GM23248 (cell line): ENCODE measurements at regions not wholly inside any gene's neighbourhood (a gene's known extent, or its start where the extent isn't known, plus 50 kb on each side); places are given as distances from the start of the nearest gene placed in this dataset.
"Not testable (repeated sequence)": the region's sequence is repeated elsewhere in the genome, so short reads cannot be mapped to it uniquely, and the experiment has no call there.

Source experiments
- DNase-seq: peaks from one replicate; pipeline ENCODE4 v3.0.0-alpha.2; 2015
- H2AFZ ChIP-seq: fragments of 200-600 bp; sonication (generic); 2 replicates; pipeline ENCODE4 v1.6.1; 2016; ENCODE audit warnings: antibody characterized with exemption
- H3F3A ChIP-seq: fragments of 200-600 bp; sonication (generic); 2 replicates; pipeline ENCODE4 v1.6.1; 2016; ENCODE audit warnings: mild to moderate bottlenecking, antibody characterized with exemption, mixed run types; ENCODE audit not compliant: insufficient read depth
- H3K27ac ChIP-seq: fragments of 200-600 bp; sonication (generic); 2 replicates; pipeline ENCODE4 v1.5.1; 2016; ENCODE audit warnings: mild to moderate bottlenecking
- H3K27me3 ChIP-seq: fragments of 200-600 bp; sonication (generic); replicated peaks from 2 replicates; pipeline ENCODE4 v1.6.1; 2016; ENCODE audit warnings: mild to moderate bottlenecking; ENCODE audit not compliant: insufficient read depth
- H3K36me3 ChIP-seq: fragments of 200-600 bp; sonication (generic); 2 replicates; pipeline ENCODE4 v1.6.1; 2016; ENCODE audit warnings: low read depth, mild to moderate bottlenecking
- H3K4me1 ChIP-seq: fragments of 200-600 bp; sonication (generic); 2 replicates; pipeline ENCODE4 v1.6.1; 2016; ENCODE audit warnings: mild to moderate bottlenecking; ENCODE audit not compliant: insufficient read depth
- H3K4me2 ChIP-seq: fragments of 200-600 bp; sonication (generic); one replicate; pipeline ENCODE4 v1.6.1; 2016; ENCODE audit warnings: mild to moderate bottlenecking; ENCODE audit not compliant: unreplicated experiment
- H3K4me3 ChIP-seq: fragments of 200-600 bp; sonication (generic); 2 replicates; pipeline ENCODE4 v1.5.1; 2016; ENCODE audit warnings: mild to moderate bottlenecking
- H3K79me2 ChIP-seq: fragments of 200-600 bp; sonication (generic); 2 replicates; pipeline ENCODE4 v1.6.1; 2016; ENCODE audit warnings: mild to moderate bottlenecking; ENCODE audit not compliant: insufficient read depth
- H3K9ac ChIP-seq: fragments of 200-600 bp; sonication (generic); 2 replicates; pipeline ENCODE4 v1.6.1; 2016; ENCODE audit warnings: mild to moderate bottlenecking
- H3K9me2 ChIP-seq: fragments of 200-600 bp; sonication (generic); 2 replicates; pipeline ENCODE4 v1.6.1; 2016; ENCODE audit warnings: mixed run types, mild to moderate bottlenecking, moderate library complexity; ENCODE audit not compliant: insufficient read depth
- H3K9me3 ChIP-seq: fragments of 200-600 bp; sonication (generic); one replicate; pipeline ENCODE4 v1.6.1; 2017; ENCODE audit warnings: low read depth
- H4K20me1 ChIP-seq: fragments of 200-600 bp; sonication (generic); 2 replicates; pipeline ENCODE4 v1.6.0; 2016; ENCODE audit not compliant: insufficient read depth
- EZH2 ChIP-seq: fragments of 200-600 bp; sonication (generic); IDR thresholded peaks from 2 replicates; pipeline ENCODE4 v1.6.1; 2018; ENCODE audit warnings: antibody characterized with exemption, mild to moderate bottlenecking; ENCODE audit not compliant: insufficient read depth, poor library complexity, severe bottlenecking
- EZH2phosphoT487 ChIP-seq: fragments of 200-600 bp; sonication (generic); IDR thresholded peaks from 2 replicates; pipeline ENCODE4 v1.6.1; 2018; ENCODE audit warnings: antibody characterized with exemption, moderate library complexity, mild to moderate bottlenecking, low read depth; ENCODE audit not compliant: insufficient read depth
- WGBS, 2 experiments: methylation state at CpG; one replicate each; pipeline ENCODE4 v1.1.6; 2015 to 2017; ENCODE audit warnings: low lambda C conversion rate in 2 of 2, low coverage in 1 of 2; ENCODE audit errors: missing lambda C conversion rate in 2 of 2; 5-methylcytosine and 5-hydroxymethylcytosine counted together
- in situ Hi-C: fragments of 300-500 bp; cut with MboI; formaldehyde crosslinking; loops from 2 replicates; pipeline ENCODE4 v1.15.0; 2020

DNA sequence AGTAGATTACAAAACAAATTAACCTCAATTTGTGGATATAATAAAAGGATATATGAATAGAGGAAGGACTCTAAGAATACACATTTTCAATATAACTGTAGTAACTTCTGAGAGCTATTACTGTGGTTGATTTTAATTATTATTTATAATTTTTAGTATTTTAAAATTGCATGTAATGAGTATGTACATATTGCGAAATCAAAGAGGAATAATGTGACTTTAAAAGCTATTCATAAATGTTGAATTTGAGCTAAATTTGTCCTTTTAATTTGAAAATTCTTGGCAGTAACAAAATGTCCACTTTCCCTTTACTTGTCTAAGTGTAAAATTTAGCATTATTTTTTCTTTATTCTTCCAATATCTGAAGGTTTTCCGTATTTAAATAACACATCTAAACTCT, 750.6 kb upstream of the PCDH15 start:
- no peaks in the 10 kb centered on the region for H3K9me2 ChIP-seq
- no peak for TF ChIP-seq EZH2phosphoT487
- no peak for TF ChIP-seq EZH2
- no peaks in the 10 kb centered on the region for H3K4me1 ChIP-seq
- H2AFZ ChIP-seq: no peak overlapping the region
- no peak overlapping the region for H3K9ac ChIP-seq
- H3K27ac ChIP-seq: no peak overlapping the region
- 34 to 40% methylated on average over 2 of the region's 2 CpGs for WGBS, 2 experiments
- DNase-seq: no peak
- H4K20me1 ChIP-seq: no peaks in the 10 kb centered on the region
- H3K4me3 ChIP-seq: no peak overlapping the region
- no peaks in the 10 kb centered on the region for H3K27me3 ChIP-seq
- in situ Hi-C loops: no loop called here
- H3K4me2 ChIP-seq: no peak overlapping the region
- H3K79me2 ChIP-seq: no peaks in the 10 kb centered on the region
- H3F3A ChIP-seq: no peaks in the 10 kb centered on the region
- H3K36me3 ChIP-seq: no peaks in the 10 kb centered on the region
- H3K9me3 ChIP-seq: no peaks in the 10 kb centered on the region

DNA sequence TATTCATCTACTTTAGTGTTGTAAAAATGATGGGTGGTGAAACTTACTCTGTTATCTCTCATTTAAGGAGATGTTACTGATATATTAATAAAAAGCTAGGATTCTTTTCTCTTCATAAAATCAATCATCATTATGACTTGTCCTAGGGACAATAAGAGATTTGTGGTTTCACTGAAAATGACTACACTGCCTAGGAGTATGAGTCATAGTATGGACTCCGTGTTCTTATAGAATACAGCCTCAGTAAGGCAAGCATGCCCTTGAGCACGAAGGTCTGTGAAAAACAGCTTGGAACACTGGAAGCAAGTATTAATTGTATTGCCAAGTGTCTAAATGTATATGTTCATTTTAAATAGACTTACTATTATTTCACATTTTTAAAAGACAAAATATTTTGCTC, 749.2 kb upstream of the PCDH15 start:
- in situ Hi-C loops: no loop called here
- Histone ChIP-seq H3K9me2 (no peaks in the 10 kb centered on the region), H3K4me1 (no peaks in the 10 kb centered on the region), H3K9me3 (no peaks in the 10 kb centered on the region), H3K4me2 (no peak overlapping the region), H3K9ac (no peak overlapping the region), H3K27me3 (no peaks in the 10 kb centered on the region), H2AFZ (no peak overlapping the region), H3K4me3 (no peak overlapping the region), H3K27ac (no peak overlapping the region), H3K36me3 (no peaks in the 10 kb centered on the region), H3F3A (no peaks in the 10 kb centered on the region), H4K20me1 (no peaks in the 10 kb centered on the region), H3K79me2 (no peaks in the 10 kb centered on the region)
- WGBS, 2 experiments: 15 to 20% methylated on average over 2 of the region's 2 CpGs
- peak; percentile 21 for DNase-seq
- no peak for TF ChIP-seq EZH2phosphoT487
- TF ChIP-seq EZH2: no peak

DNA sequence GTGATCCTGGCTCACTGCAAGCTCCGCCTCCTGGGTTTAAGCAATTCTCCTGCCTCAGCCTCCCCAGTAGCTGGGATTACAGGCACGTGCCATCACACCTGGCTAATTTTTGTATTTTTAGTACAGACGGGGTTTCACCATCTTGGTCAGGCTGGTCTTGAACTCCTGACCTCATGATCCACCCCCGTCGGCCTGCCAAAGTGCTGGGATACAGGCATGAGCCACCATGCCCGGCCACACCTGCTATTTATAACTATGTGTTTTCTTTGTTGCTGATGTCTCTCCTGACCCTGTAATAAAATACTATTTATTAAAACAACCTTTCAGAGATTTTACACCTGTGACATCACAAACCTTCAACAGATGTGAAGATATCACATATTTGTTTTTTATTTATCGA, 736.5 kb upstream of the PCDH15 start:
- H3K4me3 ChIP-seq, H3K9me3 ChIP-seq, H4K20me1 ChIP-seq, DNase-seq, H2AFZ ChIP-seq, in situ Hi-C loops, H3K9ac ChIP-seq, H3K9me2 ChIP-seq, H3K79me2 ChIP-seq, H3K4me1 ChIP-seq, H3F3A ChIP-seq, H3K27ac ChIP-seq, H3K27me3 ChIP-seq, H3K36me3 ChIP-seq, H3K4me2 ChIP-seq: not testable (repeated sequence)
- WGBS, 2 experiments: 43 to 45% methylated on average over 7 of the region's 7 CpGs

DNA sequence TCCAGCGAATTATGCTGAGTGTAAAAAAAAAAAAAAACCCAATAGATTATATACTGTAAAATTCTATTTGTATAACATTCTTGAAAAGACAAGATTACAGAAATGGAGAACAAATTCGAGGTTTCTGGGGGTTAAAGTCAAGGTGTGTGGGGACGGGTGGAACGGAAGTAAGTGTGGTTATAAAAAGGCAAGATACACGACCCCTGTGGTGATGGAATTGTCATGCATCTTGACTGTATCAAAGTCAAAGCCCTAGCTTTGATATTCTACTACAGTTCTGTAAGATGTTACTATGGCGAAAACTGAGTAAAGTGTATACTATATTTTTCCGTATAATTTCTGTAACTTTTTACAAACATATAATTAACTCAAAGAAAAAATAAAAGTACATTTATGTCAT, 718.2 kb upstream of the PCDH15 start:
- Histone ChIP-seq H2AFZ (no peak overlapping the region), H3K4me1 (no peaks in the 10 kb centered on the region), H3K27ac (no peak overlapping the region), H3F3A (no peaks in the 10 kb centered on the region), H3K79me2 (no peaks in the 10 kb centered on the region), H3K27me3 (no peaks in the 10 kb centered on the region), H3K4me3 (no peak overlapping the region), H3K36me3 (no peaks in the 10 kb centered on the region), H3K9ac (no peak overlapping the region), H3K9me2 (no peaks in the 10 kb centered on the region), H3K9me3 (no peaks in the 10 kb centered on the region), H4K20me1 (no peaks in the 10 kb centered on the region), H3K4me2 (no peak overlapping the region)
- no peak for DNase-seq
- 37 to 42% methylated on average over 7 of the region's 7 CpGs for WGBS, 2 experiments
- no peak for TF ChIP-seq EZH2
- TF ChIP-seq EZH2phosphoT487: no peak
- in situ Hi-C loops: no loop called here

DNA sequence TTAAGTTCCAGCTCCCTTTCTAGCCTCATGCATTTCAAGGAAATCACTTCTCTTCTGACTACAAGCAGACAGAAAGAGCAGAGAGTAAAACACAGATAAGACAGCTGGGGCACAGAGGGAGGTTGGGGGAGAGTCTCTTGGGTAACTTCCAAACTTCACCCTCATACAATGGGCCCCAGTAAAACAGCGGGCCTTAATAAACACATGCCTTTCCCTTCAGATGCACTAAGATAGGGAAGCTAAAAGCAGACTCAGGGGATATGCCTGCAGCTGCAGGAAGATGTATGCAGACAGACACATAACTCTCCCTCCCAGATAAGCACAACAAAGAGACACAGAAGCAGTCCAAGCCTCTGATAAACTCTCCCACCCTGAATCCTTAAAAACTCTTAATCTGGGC, 717.4 kb upstream of the PCDH15 start:
- H3K27ac ChIP-seq, H3K9me3 ChIP-seq, in situ Hi-C loops: not testable (repeated sequence)

More for the DNA sequence above, 717.4 kb upstream of the PCDH15 start:
- not testable (repeated sequence) for H3K79me2 ChIP-seq, H3F3A ChIP-seq, H3K36me3 ChIP-seq, H3K27me3 ChIP-seq, DNase-seq, H3K4me3 ChIP-seq, H3K9ac ChIP-seq, H3K4me1 ChIP-seq, H4K20me1 ChIP-seq, H3K4me2 ChIP-seq, H2AFZ ChIP-seq, H3K9me2 ChIP-seq
- WGBS, 2 experiments: 0% methylated on average over 1 of the region's 1 CpG
